K562 (cell line): ENCODE measurements at regions not wholly inside any gene's neighbourhood (a gene's known extent, or its start where the extent isn't known, plus 50 kb on each side); places are given as distances from the start of the nearest gene placed in this dataset.

ENCODE experiments used
- ATAC-seq: fragments of 200-7000 bp; cut with Tn5 transposase; 3 replicates; pipeline ENCODE4 v1.9.1; 2020; ENCODE audit warnings: moderate library complexity
- BruUV-seq: library from RNA; stranded (reverse); fragments of 400-500 nt; replicated peaks from 2 replicates; lab custom pipeline; 2021; lab: Mats Ljungman, UMichigan
- CTCF ChIA-PET: fragments of 300-600 bp; formaldehyde crosslinking; extraction: SDS; loops from one replicate; lab custom pipeline; 2021; ENCODE audit warnings: low intra/inter-chr PET ratio; lab: Yijun Ruan, JAX
- POLR2A ChIA-PET: fragments of 300-600, 350-650 bp; sonication (Branson Sonifier 250); formaldehyde crosslinking; extraction: SDS; loops from one replicate; lab custom pipeline; 2021; ENCODE audit warnings: antibody characterized with exemption, inconsistent platforms; lab: Yijun Ruan, JAX
- DNase-seq, 4 experiments: peaks; one replicate each; pipeline versions ENCODE4 v3.0.0 to v3.0.0-alpha.2; 2011 to 2018; ENCODE audit warnings: low spot score in 3 of 4, mixed read lengths in 3 of 4; ENCODE audit errors: extremely low read depth in 1 of 4
- FAIRE-seq: peaks from 2 replicates; lab custom pipeline; 2011; peaks lifted over from hg19 to GRCh38; lab: Jason Lieb, UNC
- H2AFZ ChIP-seq: 2 replicates; pipeline ENCODE4 v1.6.0; 2011; ENCODE audit warnings: low read depth, low read length, control low read depth, inconsistent platforms
- H3K27ac ChIP-seq: fragments of 200-600 bp; 3 replicates; pipeline ENCODE4 v1.8.0; 2011; ENCODE audit warnings: low read depth, mild to moderate bottlenecking, control low read depth, inconsistent platforms, low read length, moderate library complexity, mixed read lengths; ENCODE audit errors: extremely low read depth
- H3K27me3 ChIP-seq, 2 experiments: fragments of 300-600 bp in 1 of 2; 2 replicates in 1 of 2; 3 replicates in 1 of 2; pipeline versions ENCODE4 v1.6.0 to v1.8.0; 2011; ENCODE audit warnings: inconsistent platforms in 2 of 2, low read length in 2 of 2, mild to moderate bottlenecking in 1 of 2, mixed read lengths in 1 of 2, moderate library complexity in 1 of 2; ENCODE audit not compliant: control insufficient read depth in 2 of 2, insufficient read depth in 2 of 2
- H3K36me3 ChIP-seq: fragments of 300-600 bp; 3 replicates; pipeline ENCODE4 v1.8.0; 2011; ENCODE audit warnings: mild to moderate bottlenecking, low read length, inconsistent platforms; ENCODE audit not compliant: control insufficient read depth, insufficient read depth
- H3K4me1 ChIP-seq, 2 experiments: fragments of 200-600 bp in 1 of 2; replicated peaks in 1 of 2; 2 replicates in 1 of 2; 3 replicates in 1 of 2; pipeline versions ENCODE4 v1.5.1 to v1.8.0; 2011; ENCODE audit warnings: inconsistent platforms in 2 of 2, low read length in 2 of 2, mild to moderate bottlenecking in 1 of 2, mixed read lengths in 1 of 2, moderate library complexity in 1 of 2; ENCODE audit not compliant: control insufficient read depth in 2 of 2, insufficient read depth in 2 of 2
- H3K4me2 ChIP-seq: 2 replicates; pipeline ENCODE4 v1.6.1; 2011; ENCODE audit warnings: low read length, control low read depth, inconsistent platforms, mixed read lengths; ENCODE audit not compliant: insufficient read depth
- H3K4me3 ChIP-seq: fragments of 200-600 bp; sonication (generic), shearing (Covaris generic); 2 replicates; pipeline ENCODE4 v1.5.1; 2016; ENCODE audit warnings: control low read depth, inconsistent platforms
- H3K79me2 ChIP-seq: fragments of 200-600 bp; 3 replicates; pipeline ENCODE4 v1.8.0; 2011; ENCODE audit warnings: low read length, inconsistent platforms; ENCODE audit not compliant: control insufficient read depth, insufficient read depth
- H3K9ac ChIP-seq, 2 experiments: 2 replicates each; pipeline versions ENCODE4 v1.6.0 to v1.6.1; 2011; ENCODE audit warnings: low read depth in 2 of 2, low read length in 2 of 2, control low read depth in 1 of 2, inconsistent platforms in 1 of 2, mild to moderate bottlenecking in 1 of 2, mixed read lengths in 1 of 2; ENCODE audit not compliant: insufficient read depth in 1 of 2
- H3K9me1 ChIP-seq: one replicate; pipeline ENCODE4 v1.6.0; 2011; ENCODE audit warnings: inconsistent platforms, mild to moderate bottlenecking, low read length, moderate library complexity; ENCODE audit not compliant: control insufficient read depth, insufficient read depth
- H3K9me3 ChIP-seq: replicated peaks from 2 replicates; pipeline ENCODE4 v1.5.1; 2011; ENCODE audit warnings: low read depth, low read length, inconsistent platforms; ENCODE audit not compliant: control insufficient read depth, insufficient read depth
- H4K20me1 ChIP-seq: replicated peaks from 2 replicates; pipeline ENCODE4 v1.6.1; 2011; ENCODE audit warnings: low read length, inconsistent platforms, mixed read lengths; ENCODE audit not compliant: control insufficient read depth, insufficient read depth
- BRF1 ChIP-seq: IDR thresholded peaks from 3 replicates; pipeline ENCODE4 v1.6.1; 2011; ENCODE audit warnings: borderline replicate concordance, mild to moderate bottlenecking; ENCODE audit not compliant: insufficient read length; ENCODE audit errors: extremely low read depth
- CBFA2T3 ChIP-seq: fragments of 450-650 bp; IDR thresholded peaks from 2 replicates; pipeline ENCODE4 v1.6.1; 2017
- CBFB ChIP-seq: sonication (generic); formaldehyde crosslinking; IDR thresholded peaks from 2 replicates; pipeline ENCODE4 v1.4.0; 2020; ENCODE audit warnings: mild to moderate bottlenecking, missing genetic modification reagents
- EP400 ChIP-seq: fragments of 450-650 bp; IDR thresholded peaks from 2 replicates; pipeline ENCODE4 v1.6.1; 2017; ENCODE audit warnings: antibody characterized with exemption, mild to moderate bottlenecking, moderate library complexity
- FOXJ2 ChIP-seq: fragments of 200-800 bp; sonication (Bioruptor generic); IDR thresholded peaks from 2 replicates; pipeline ENCODE4 v1.6.1; 2016; ENCODE audit warnings: missing genetic modification characterization, missing compliant biosample characterization
- FOXP1 ChIP-seq: sonication (generic); formaldehyde crosslinking; IDR thresholded peaks from 2 replicates; pipeline ENCODE4 v1.8.0; 2022; ENCODE audit warnings: mild to moderate bottlenecking, missing genetic modification reagents
- GATAD2A ChIP-seq: fragments of 450-650 bp; IDR thresholded peaks from 2 replicates; pipeline ENCODE4 v1.6.1; 2017
- GTF2E2 ChIP-seq: fragments of 200-800 bp; sonication (Bioruptor generic); IDR thresholded peaks from 2 replicates; pipeline ENCODE4 v1.6.1; 2016; ENCODE audit warnings: missing genetic modification characterization, missing compliant biosample characterization
- NFIX ChIP-seq: fragments of 250-450 bp; sonication (Bioruptor Pico); IDR thresholded peaks from 2 replicates; pipeline ENCODE4 v1.4.0; 2020; ENCODE audit warnings: low read depth, mild to moderate bottlenecking, moderate library complexity
- NR3C1 ChIP-seq: sonication (generic); formaldehyde crosslinking; IDR thresholded peaks from 2 replicates; pipeline ENCODE4 v1.8.1; 2022; ENCODE audit warnings: missing genetic modification reagents
- SMARCB1 ChIP-seq: IDR thresholded peaks from 2 replicates; pipeline ENCODE4 v1.6.1; 2011; ENCODE audit warnings: improper control_type of control experiment, low read depth; ENCODE audit not compliant: insufficient read length
- SNIP1 ChIP-seq: fragments of 450-650 bp; IDR thresholded peaks from 2 replicates; pipeline ENCODE4 v1.7.1; 2017; ENCODE audit warnings: low read depth, mild to moderate bottlenecking
- STAG1 ChIP-seq: sonication (generic); formaldehyde crosslinking; IDR thresholded peaks from 2 replicates; pipeline ENCODE4 v1.5.0; 2020; ENCODE audit warnings: missing genetic modification reagents, borderline replicate concordance
- ZKSCAN3 ChIP-seq: fragments of 250-450 bp; sonication (Bioruptor Pico); IDR thresholded peaks from 2 replicates; pipeline ENCODE4 v1.4.0; 2020
- WGBS: fragments of 100-300 bp; shearing (Covaris generic); methylation state at CpG from one replicate; pipeline ENCODE4 v1.1.6; 2016; ENCODE audit warnings: low coverage, mixed read lengths; ENCODE audit not compliant: insufficient coverage; ENCODE audit errors: missing lambda C conversion rate; 5-methylcytosine and 5-hydroxymethylcytosine counted together
- in situ Hi-C: fragments of 300-500 bp; cut with MboI; formaldehyde crosslinking; loops from 4 replicates; pipeline ENCODE4 v1.15.0; 2018; ENCODE audit warnings: inconsistent platforms, mixed read lengths
- intact Hi-C: fragments of 100-400 bp; cut with micrococcal nuclease; formaldehyde crosslinking; loops from 2 replicates; pipeline ENCODE4 v1.14.2; 2022
- TF ChIP-seq, protein P1 (sequence below): fragments of 450-650 bp; formaldehyde crosslinking; IDR thresholded peaks from 2 replicates; pipeline ENCODE4 v1.4.0; 2022; ENCODE audit warnings: missing genetic modification characterization
- TF ChIP-seq, protein P2 (sequence below): fragments of 250-450 bp; sonication (Bioruptor Pico); IDR thresholded peaks from 2 replicates; pipeline ENCODE4 v1.6.1; 2021; ENCODE audit warnings: mild to moderate bottlenecking
- TF ChIP-seq, protein P3 (sequence below): sonication (generic); formaldehyde crosslinking; IDR thresholded peaks from 2 replicates; pipeline ENCODE4 v1.8.0; 2022; ENCODE audit warnings: mild to moderate bottlenecking, low read depth, missing genetic modification reagents

DNA sequence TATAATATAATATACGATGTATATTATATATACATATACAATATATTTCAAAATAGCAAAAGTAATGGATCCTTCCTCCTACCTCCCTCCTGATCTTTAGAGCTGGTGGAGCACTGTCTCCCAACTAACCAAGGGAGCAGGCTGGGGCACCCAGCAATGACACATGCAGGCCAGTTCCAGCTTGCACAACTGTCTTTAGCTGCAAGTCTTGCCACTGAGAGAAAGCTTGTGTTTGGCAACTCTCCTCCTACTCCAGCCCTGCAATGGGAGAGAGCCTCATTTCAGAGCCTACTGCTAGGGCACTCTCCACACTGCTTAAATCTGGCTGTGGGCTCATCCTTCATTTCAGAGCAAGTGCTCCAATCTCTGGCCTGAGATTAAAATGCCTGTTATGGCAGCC is 469.8 kb upstream of the OLFM3 start:
- no peak overlapping the region for H3K27ac ChIP-seq
- no peaks in the 10 kb centered on the region for H3K79me2 ChIP-seq
- H2AFZ ChIP-seq = no peak overlapping the region
- H3K36me3 ChIP-seq = no peaks in the 10 kb centered on the region
- no peaks in the 10 kb centered on the region; the same call in 1 of the 2 replicates for H3K9me3 ChIP-seq
- WGBS = 0% methylated on average over 1 of the region's 1 CpG
- H3K4me1 ChIP-seq = no peaks in the 10 kb centered on the region
- intact Hi-C loops = no loop called here
- no peaks in the 10 kb centered on the region for H4K20me1 ChIP-seq
- no peak overlapping the region for H3K4me2 ChIP-seq
- TF ChIP-seq NR3C1 (CRISPR knock-in tag) = no peak
- no peak for TF ChIP-seq NFIX
- TF ChIP-seq GATAD2A = no peak
- TF ChIP-seq FOXJ2 (tag) = no peak
- ATAC-seq (no peak), DNase-seq (no peak), FAIRE-seq (no peak)
- no peaks in the 10 kb centered on the region for H3K9me1 ChIP-seq
- no peak overlapping the region for H3K4me3 ChIP-seq
- BruUV-seq = no TSS peak
- POLR2A ChIA-PET = no interaction called here
- CTCF ChIA-PET = no interaction called here
- no peak overlapping the region for H3K9ac ChIP-seq
- no peaks in the 10 kb centered on the region for H3K27me3 ChIP-seq
- in situ Hi-C loops = no loop called here

DNA sequence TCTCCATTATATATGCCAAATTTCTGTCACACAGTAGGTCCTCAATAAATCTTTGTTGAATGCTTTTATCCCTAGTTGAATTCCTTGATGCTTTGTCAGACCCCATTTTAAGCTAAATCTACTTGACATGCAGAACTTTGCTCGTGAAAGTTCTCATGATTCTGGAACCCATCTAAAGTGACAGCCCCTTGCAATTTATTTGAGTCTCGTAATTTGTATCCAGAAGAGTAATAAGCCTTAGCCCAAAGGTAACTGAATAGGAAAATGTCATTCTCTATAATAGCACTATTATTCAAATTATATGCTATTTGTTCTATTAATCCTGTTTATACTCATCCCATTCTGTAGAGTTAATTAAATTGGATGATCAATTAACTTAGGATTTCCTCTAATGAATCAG is 466.6 kb upstream of the OLFM3 start:
- Histone ChIP-seq H3K4me2 (no peak overlapping the region), H4K20me1 (no peaks in the 10 kb centered on the region), H3K27ac (no peak overlapping the region), H3K9ac (no peak overlapping the region), H3K9me3 (no peaks in the 10 kb centered on the region; the same call in 1 of the 2 replicates), H3K4me1 (no peaks in the 10 kb centered on the region), H3K4me3 (no peak overlapping the region), H3K36me3 (no peaks in the 10 kb centered on the region), H3K9me1 (no peaks in the 10 kb centered on the region), H2AFZ (no peak overlapping the region), H3K79me2 (no peaks in the 10 kb centered on the region), H3K27me3 (no peaks in the 10 kb centered on the region)
- DNase-seq = no peak
- TF ChIP-seq FOXP1 (CRISPR knock-in tag) (no peak), EP400 (no peak), ZKSCAN3 (CRISPR knock-in tag) (no peak), SMARCB1 (no peak), CBFA2T3 (no peak), BRF1 (no peak), CBFB (CRISPR knock-in tag) (no peak), SNIP1 (no peak), STAG1 (CRISPR knock-in tag) (no peak), GTF2E2 (tag) (no peak)
- TF ChIP-seq, protein P1, sequence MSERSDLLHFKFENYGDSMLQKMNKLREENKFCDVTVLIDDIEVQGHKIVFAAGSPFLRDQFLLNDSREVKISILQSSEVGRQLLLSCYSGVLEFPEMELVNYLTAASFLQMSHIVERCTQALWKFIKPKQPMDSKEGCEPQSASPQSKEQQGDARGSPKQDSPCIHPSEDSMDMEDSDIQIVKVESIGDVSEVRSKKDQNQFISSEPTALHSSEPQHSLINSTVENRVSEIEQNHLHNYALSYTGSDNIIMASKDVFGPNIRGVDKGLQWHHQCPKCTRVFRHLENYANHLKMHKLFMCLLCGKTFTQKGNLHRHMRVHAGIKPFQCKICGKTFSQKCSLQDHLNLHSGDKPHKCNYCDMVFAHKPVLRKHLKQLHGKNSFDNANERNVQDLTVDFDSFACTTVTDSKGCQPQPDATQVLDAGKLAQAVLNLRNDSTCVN (CRISPR knock-in tag) = no peak
- TF ChIP-seq, protein P2, sequence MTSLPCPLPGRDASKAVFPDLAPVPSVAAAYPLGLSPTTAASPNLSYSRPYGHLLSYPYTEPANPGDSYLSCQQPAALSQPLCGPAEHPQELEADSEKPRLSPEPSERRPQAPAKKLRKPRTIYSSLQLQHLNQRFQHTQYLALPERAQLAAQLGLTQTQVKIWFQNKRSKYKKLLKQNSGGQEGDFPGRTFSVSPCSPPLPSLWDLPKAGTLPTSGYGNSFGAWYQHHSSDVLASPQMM (CRISPR knock-in tag) = no peak
- TF ChIP-seq, protein P3, sequence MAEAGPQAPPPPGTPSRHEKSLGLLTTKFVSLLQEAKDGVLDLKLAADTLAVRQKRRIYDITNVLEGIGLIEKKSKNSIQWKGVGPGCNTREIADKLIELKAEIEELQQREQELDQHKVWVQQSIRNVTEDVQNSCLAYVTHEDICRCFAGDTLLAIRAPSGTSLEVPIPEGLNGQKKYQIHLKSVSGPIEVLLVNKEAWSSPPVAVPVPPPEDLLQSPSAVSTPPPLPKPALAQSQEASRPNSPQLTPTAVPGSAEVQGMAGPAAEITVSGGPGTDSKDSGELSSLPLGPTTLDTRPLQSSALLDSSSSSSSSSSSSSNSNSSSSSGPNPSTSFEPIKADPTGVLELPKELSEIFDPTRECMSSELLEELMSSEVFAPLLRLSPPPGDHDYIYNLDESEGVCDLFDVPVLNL = no peak
- no TSS peak for BruUV-seq
- no peak for ATAC-seq
- no peak for FAIRE-seq
- CTCF ChIA-PET = no interaction called here
- POLR2A ChIA-PET = no interaction called here
- 0% methylated on average over 2 of the region's 2 CpGs for WGBS
- intact Hi-C loops (no loop called here), in situ Hi-C loops (no loop called here)
